SH-SY5Y (cell line): ENCODE measurements at regions not wholly inside any gene's neighbourhood (a gene's known extent, or its start where the extent isn't known, plus 50 kb on each side); places are given as distances from the start of the nearest gene placed in this dataset.

ENCODE experiments used
- GATA2 ChIP-seq: IDR thresholded peaks from 2 replicates; pipeline ENCODE4 v1.6.1; 2011; ENCODE audit warnings: mild to moderate bottlenecking, low read depth, low read length
- GATA3 ChIP-seq: IDR thresholded peaks from 2 replicates; pipeline ENCODE4 v1.6.1; 2011; ENCODE audit warnings: low read depth, mild to moderate bottlenecking, low read length, moderate library complexity

DNA sequence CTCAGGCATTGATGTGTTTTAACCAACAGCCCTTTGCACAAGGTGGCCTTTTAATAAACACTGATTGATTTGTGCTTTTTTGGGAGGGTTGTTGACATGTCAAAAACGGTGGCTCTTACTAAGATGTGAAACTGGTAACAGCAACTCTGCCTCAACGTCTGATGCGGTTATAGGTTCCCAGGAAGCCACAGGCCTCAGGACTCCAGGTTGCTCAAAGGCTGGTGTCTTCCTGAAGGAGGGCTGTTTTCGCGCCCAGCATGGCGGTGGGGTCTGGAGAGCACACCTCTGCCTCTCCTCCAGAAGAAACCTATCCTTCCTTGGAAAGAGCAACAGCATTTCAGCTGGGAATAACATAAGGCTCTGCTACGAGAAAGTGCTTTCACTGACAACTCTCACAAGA lies 187.5 kb downstream of the IRF8 start:
- no peak for TF ChIP-seq GATA2
- TF ChIP-seq GATA3 = no peak
